PC-3 (cell line): ENCODE measurements at regions not wholly inside any gene's neighbourhood (a gene's known extent, or its start where the extent isn't known, plus 50 kb on each side); places are given as distances from the start of the nearest gene placed in this dataset.

Source experiments
- EZH2 ChIP-seq: fragments of 300-600 bp; sonication (generic); IDR thresholded peaks from one replicate; pipeline ENCODE4 v1.6.1; 2017; ENCODE audit warnings: antibody characterized with exemption, mild to moderate bottlenecking, low read length; ENCODE audit not compliant: unreplicated experiment
- TF ChIP-seq, protein P1 (sequence below): fragments of 300-600 bp; sonication (generic); conservative IDR thresholded peaks from 2 replicates; pipeline ENCODE4 v1.5.1; 2017; ENCODE audit warnings: antibody characterized with exemption, low read depth, mild to moderate bottlenecking, low read length

DNA sequence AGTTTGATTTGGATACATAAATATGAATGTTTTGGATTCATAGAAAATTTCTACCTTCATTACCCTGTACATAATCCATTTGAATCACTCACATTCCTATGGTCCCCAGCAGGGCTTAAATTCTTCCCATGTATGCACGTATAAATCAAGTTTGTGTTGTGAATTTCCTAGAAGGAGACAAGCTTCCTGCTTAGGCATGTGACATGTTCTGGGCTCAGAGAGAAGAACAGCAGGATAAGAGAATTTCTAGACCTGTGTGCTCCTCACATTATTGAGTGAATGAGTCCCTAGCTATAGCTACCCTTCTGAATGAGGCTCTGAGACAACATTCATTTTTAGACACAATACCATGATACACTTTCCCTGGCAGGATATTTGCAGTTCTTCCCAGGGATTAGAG lies 229.1 kb downstream of the YTHDC2 start:
- TF ChIP-seq, protein P1, sequence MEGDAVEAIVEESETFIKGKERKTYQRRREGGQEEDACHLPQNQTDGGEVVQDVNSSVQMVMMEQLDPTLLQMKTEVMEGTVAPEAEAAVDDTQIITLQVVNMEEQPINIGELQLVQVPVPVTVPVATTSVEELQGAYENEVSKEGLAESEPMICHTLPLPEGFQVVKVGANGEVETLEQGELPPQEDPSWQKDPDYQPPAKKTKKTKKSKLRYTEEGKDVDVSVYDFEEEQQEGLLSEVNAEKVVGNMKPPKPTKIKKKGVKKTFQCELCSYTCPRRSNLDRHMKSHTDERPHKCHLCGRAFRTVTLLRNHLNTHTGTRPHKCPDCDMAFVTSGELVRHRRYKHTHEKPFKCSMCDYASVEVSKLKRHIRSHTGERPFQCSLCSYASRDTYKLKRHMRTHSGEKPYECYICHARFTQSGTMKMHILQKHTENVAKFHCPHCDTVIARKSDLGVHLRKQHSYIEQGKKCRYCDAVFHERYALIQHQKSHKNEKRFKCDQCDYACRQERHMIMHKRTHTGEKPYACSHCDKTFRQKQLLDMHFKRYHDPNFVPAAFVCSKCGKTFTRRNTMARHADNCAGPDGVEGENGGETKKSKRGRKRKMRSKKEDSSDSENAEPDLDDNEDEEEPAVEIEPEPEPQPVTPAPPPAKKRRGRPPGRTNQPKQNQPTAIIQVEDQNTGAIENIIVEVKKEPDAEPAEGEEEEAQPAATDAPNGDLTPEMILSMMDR: no peak
- TF ChIP-seq EZH2: no peak
